ENCODE measurements at regions not wholly inside any gene's neighbourhood (a gene's known extent, or its start where the extent isn't known, plus 50 kb on each side); places are given as distances from the start of the nearest gene placed in this dataset.
"Not testable (repeated sequence)": the region's sequence is repeated elsewhere in the genome, so short reads cannot be mapped to it uniquely, and the experiment has no call there.

DNA sequence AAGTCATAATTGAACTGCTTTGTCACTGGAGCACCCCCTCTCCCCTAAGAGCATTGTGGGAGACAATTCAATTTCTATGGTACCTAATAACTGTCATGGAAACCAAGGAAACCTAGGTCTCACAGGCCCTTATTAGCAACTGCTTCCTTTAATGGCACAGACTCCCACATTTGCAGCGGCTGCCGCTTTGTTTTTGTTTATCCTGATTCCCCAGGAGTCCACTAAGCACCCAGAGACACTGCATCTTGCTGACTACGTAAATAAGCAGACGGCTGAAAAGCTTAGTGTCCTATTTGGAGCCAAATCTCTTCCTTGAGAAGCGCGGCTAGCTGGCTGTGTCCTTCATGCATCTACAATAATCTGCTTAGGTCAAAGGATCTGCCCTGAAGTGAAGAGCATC lies 494.4 kb downstream of the TMA16 start:
- no peak for DNase-seq

DNA sequence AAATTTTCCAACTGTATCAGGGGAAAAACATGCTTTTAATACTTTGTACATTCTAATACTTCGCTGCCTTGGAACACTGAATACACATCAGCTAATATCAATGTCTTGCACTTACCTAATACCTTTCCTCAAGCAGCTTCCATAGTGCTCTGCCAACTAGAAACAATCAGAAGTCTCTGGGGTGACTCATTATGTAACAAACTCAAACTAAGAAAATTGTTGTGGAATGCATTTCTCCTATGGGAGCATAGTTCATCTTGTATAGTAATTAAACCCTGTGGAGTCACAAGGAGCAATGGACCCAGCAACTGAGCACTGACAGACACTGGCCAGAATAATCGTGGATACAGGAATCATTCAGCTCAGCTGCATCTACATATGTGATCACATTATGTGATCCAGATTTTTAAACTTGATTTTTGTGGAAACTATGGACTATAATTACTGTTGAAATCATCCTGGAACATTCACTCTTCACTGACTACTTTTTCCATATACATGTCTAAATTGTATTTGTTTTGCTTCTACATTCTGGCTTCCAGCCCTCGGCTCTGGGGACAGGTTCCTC lies 496.9 kb downstream of the TMA16 start:
- no peak for DNase-seq

DNA sequence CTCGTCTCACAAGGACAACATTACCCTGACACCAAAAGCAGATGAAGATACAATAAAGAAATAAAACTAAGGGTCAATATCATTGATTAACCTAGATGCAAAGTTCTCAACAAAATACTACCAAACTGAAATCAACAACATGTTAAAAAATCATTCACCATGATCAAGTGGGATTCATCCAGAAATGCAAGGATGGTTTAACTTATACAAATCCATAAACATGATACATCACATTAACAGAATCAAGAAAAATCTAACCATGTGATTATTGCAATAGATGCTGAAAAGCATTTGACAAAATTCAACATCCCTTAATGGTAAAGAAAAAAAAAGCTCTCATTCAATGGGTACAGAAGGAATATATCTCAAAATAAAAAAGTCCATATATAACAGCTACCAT lies 514.9 kb downstream of the TMA16 start:
- DNase-seq: no peak

DNA sequence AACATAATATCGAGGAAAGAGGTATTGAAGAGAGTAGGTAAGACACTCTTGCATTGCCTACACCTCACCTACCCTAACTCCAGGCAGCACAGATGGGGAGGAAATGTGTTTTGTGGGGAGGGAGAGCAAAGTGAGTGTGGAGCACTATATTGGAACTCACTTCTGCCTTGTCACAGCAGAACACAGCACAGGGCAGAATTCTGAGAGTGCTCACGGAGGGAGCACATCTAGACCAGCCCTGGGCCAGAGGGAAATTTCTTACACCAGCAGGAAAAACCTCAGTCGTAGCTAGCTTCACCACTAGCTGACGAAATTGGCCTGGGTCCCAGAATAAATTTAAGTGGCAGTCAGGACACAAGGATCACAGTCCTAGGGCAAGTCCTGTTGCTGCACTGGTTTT lies 517.3 kb downstream of the TMA16 start:
- DNase-seq: no peak

DNA sequence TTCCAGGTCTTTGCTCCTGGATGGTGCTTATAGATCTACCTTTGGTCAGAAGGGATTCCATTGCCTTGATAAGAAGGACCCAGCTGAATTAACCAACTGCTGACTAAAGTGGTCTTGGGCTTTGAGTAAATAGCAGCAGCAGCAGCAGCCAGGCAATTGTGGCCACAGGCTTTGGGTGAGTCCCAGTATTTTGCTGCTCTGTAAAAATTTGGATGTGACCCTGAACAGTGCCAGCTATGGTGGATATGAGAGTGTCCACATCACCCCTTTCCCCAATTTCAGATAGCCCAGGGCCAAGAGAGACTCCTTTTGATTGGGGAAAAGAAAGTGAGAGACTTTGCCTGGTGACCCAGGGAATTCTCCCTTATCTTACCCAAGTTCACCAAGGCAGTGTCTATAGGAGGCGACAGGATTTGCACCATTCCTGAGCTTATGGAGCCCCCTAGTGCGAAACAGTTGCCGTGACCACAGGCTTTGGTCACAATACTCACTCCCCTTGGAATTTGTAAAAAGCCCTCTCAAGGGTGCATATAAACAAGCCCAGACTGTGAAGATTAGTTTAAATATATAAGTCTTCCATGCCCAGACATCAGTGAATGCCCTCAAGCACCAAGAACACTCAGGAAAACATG lies 518.0 kb downstream of the TMA16 start:
- DNase-seq: no peak

DNA sequence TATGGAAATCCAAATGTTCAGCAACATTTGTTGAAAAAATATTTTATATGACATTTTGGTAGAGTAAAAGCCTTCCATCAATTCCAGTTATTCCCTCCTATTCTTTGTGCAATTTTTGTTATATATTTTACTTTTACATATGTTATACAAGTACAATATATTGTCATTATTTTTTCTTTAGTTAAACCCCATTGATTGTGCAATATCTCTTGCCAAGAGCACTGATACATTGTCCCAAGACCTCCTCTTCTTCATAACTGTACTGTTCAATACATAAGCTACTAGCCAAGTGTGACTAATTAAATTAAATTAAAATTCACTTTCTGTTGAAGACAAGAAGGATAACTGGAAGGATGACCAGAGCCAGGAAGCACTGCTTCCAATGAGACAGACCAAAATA lies 527.5 kb downstream of the TMA16 start:
- DNase-seq: no peak

DNA sequence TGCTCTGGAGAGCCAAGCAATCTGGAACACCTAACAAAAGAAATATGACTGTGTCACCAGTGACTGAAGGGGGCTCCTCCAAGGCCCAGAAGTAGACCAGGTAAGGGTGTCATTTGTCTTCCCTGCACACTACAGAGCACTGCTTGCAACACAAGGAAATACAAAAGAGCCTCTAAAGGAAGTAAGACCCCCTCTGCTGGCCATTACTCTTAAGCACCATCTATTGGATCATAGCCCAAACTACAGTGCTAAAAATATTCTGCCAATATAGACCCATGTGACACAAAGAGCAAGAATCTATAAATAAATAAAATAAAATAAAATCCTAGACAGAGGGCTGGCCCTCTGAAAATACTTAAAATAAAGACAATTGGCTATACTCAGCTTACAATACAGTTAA lies 528.7 kb downstream of the TMA16 start:
- DNase-seq: no peak

DNA sequence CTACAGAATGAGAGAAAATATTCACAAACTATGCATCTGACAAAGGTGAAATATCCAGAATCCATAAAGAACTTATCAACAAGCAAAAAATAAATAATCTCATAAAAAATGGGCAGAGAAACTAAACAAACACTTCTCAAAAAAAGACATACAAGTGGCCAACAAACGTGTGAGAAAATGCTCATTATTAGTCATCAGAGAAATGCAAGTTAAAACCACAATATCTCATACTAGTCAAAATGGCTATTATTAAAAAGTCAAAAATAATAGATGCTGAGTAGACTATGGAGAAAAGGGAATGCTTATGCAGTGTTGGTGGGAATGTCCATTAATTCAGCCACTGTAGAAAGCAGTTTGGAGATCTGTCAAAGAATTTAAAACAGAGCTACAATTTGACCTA lies 533.3 kb downstream of the TMA16 start:
- DNase-seq: no peak

DNA sequence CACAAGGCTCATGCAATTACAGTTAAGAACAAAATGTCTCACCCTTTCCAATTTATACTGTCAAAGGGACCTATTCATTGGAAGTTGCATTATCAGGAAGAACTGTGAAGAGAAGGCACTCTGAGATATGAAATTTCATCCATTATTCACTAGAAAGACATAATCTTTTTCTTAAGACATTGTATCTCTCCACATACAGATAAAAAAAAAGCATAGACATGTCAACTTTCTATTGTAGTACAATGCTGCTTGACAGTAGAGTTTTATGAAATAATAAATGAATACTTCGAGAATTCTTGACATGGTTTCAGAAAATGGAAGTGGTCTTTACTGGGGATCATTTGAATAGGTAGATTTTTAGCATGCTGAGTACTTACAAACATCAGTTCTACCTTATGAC lies 545.0 kb downstream of the TMA16 start:
- DNase-seq: no peak

DNA sequence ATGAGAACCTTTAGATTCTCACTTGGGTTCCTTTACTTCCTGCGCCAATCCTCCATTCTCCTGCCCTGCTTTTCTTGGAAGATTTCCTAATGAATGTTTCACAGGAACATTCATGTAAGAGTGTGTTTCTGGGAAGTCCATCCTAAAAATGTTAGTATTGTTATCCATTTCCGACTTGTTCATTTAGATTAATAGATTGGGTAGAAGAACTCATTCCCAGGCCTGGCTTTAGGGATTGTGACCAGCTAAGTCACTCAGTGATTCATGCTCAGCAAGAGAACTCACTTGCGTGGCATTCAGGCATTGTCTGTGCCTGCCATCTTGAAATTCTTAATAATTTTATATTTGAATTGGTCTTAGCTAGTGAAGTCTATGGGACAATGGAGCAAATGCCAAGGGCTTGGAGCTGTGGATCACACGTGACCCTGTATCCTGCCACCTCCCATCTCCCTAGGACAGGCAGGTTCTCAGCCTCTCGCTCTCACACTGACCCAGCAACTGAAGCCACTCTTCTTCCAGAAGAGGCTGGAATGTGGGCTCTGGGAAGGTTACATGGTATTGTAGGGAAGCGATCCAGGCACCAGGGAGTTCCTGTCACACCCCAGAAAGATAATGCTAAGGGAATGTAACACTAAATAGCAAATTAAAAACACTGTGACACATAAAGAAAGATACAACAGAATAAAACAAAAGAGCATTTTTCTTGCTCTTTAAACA lies 562.1 kb downstream of the TMA16 start:
- no peak for DNase-seq

DNA sequence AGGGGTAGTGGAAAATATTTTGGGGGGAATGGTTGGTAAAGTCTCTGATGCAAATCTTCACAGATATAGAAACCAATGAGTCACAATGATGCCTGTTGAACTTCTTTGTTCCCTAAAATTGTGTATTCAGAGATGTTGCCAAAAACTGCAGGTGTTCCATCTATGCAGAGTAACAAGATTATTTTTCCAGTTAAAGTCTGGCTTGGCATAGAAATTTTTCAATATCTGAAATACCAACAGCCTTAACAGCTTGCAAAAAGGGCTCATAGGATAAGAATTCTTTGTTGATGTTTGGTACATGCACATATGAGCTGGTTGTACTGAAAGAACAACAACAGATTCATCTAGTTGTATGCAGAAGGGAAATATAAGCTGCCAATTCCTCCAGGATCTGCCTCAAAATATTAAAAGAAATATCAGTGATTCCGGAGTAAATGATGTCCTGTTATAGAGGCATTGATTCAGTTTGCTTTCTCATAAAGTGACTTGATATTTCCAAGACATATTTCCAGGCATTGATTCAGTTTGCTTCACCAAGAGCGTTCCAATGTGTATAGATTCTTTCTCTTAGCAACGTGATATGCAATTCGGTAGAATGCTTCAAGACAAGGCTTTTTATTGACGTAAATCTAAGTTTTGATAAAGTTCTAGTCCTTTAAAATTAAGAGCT lies 564.4 kb downstream of the TMA16 start:
- DNase-seq: no peak

DNA sequence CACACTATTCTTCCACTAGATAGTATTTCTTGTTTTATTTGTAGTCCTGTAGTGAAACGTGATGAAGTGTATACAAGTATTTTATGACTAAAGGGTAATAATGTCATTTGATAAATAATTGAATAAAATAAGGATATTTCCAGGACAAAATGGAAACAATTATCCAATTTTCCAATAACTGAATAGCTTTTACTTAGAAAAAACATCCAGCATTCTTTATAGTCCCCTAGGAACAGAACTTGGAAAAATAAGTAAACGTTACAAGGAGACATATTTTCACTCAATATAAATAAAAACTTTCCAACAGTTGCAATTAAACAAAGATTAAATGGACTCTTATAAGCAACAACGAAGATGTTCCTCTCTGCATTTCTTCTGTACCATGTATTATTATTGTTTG lies 566.0 kb downstream of the TMA16 start:
- no peak for DNase-seq

DNA sequence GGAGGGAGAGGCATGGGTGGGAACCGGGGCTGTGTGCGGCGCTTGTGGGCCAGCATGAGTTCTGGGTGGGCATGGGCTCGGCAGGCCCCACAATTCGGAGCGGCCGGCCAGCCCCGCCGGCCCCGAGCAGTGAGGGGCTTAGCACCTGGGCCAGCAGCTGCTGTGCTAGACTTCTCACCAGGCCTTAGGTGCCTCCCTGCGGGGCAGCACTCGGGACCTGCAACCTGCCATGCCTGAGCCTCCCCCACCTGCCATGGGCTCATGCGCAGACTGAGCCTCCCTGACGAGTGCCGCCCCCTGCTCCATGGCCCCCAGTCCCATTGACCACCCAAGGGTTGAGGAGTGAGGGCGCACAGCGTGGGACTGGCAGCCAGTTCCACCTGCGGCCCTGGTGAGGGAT lies 573.9 kb downstream of the TMA16 start:
- no peak for DNase-seq

DNA sequence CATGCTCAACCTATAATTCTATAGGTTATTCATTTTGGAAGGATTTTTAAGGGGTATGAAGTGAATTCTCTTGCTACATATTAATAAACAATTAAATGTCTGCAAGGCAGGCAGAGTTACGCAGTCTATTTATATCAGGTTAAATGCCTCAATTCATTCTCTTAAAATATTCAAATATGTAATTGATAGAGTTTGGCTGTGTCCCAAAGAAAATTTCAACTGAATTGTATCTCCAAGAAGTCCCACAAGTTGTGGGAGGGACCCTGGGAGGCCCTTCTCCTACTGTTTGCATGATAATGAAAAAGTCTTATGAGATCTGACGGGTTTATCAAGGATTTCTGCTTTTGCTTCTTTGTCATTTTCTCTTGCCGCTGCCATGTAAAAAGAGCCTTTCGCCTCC lies 576.1 kb downstream of the TMA16 start:
- no peak for DNase-seq

DNA sequence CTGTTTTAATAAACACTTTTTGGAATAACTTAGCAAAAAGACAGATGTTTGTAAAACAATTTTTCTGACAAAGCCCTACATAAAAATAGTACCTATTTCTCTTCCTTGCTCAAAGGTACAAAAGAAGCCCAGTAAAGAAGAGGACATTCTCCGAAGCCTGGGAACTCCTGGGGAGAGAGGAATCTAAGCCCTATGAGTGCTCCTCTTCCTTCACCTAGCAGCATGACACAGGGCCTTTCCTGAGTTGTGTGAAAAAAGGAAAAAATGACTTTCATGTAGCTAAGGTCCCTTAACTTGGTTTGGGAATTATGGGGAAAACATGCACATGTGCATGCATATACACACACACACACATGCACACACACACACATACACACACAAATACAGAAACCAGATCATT lies 586.9 kb downstream of the TMA16 start:
- no peak for DNase-seq

DNA sequence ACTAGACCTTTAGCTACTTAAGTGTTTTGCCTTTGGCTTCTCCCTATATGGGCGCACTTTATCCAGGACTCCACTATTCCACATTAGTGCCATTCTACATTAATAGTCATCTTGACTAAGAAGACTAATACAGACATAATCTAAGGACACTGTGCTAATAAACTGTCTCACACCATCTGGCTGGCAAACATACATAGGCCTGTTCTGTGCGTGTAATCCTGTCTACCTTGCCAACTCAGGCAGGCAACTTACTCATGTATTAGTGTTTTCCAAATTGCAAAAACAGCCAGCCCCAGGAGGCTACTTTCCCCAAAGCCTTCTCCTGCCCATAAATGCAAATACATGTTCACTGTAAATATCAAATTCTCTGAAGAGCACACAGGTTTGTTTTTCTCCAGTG lies 587.3 kb downstream of the TMA16 start:
- DNase-seq: no peak

DNA sequence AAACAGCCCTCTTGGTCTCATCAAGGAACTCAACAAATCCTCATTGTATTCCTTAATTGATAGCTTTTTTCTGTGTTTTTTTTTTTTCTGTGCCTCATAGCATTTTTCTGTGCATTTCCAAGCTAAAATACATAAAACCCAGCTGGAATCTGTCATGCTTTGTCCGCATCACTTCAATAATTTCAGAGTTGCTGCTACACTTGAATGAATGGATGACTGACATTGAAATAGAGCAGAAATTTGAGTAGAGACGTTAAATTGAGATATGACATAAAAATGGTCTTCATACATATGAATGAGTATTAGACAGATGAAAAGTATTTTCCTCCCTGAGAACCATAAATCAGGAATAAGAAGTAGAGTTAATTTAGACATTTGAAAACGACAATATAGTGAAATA lies 593.2 kb downstream of the TMA16 start:
- DNase-seq: no peak

DNA sequence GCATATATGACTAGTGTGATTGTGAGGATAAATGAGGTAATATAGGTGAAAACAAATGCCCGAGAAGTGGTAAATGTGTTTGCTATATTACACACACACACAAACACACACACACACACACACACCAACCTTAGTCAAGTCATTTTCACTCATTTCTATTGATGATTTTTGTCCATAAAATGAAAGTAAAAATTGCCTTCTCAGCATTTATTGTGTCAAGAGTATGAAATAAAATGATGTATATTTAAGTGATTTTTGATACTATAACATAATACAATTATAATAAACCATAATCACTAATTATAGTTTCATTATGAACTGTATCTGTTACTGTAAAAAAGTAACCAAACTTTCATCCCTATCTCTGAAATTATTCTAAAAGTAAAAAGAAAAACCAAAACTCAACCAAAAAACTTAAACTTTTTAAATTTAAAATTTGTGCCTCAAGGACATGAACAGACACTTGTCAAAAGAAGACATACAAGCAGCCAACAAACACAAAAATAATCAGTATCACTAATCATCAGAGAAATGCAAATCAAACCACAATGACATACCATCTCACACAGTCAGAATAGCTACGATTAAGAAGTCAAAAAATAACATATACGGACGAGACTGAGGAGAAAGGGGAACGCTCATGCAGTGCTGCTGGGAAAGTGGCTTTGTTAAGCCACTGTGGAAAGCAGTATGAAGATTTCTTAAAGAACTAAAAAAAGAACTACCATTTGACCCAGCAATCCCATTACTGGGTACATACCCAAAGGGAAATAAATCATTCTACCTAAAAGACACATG lies 601.0 kb downstream of the TMA16 start:
- DNase-seq: no peak

DNA sequence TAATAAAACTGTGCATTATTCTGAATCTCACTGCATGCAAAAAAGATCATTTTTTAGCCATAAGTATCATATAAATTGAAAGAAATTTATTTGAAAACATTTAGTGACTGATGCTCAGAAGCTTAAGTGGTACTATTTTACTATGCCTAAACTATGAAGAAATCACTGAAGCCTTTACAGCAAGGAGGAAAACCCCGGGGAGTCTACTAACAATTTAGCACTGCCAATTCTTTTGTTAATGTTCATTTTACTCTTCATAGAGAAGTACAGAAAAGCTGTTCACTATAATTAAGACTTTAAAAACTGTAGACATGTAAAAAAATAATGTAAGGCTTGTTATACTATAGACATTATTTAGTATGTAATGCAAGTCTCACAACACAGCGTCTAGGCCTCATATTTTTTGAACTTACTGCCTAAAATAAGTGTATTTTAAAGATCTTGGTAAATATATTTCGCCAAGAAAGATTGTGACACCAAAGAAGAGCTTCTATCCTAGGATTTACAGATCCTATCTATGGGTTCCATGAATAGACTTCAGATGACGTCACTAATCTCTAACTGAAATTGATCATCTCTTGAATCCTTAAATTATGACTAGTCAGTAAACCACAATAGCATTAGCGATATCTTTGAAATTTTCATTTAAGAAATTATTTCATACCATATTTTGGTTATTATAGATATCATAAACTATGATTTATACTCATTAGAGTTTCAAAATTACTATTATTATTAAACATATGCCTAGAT lies 602.5 kb downstream of the TMA16 start:
- DNase-seq: no peak

DNA sequence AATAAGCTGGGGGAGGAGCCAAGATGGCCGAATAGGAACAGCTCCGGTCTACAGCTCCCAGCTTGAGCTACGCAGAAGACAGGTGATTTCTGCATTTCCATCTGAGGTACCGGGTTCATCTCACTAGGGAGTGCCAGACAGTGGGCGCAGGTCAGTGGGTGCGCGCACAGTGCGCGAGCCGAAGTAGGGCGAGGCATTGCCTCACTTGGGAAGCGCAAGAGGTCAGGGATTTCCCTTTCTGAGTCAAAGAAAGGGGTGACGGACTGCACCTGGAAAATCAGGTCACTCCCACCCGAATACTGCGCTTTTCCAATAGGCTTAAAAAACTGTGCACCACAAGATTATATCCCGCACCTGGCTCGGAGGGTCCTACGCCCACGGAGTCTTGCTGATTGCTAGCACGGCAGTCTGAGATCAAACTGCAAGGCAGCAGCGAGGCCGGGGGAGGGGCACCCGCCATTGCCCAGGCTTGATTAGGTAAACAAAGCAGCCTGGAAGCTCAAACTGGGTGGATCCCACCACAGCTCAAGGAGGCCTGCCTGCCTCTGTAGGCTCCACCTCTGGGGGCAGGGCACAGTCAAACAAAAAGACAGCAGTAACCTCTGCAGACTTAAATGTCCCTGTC lies 606.4 kb downstream of the TMA16 start:
- DNase-seq: not testable (repeated sequence)

DNA sequence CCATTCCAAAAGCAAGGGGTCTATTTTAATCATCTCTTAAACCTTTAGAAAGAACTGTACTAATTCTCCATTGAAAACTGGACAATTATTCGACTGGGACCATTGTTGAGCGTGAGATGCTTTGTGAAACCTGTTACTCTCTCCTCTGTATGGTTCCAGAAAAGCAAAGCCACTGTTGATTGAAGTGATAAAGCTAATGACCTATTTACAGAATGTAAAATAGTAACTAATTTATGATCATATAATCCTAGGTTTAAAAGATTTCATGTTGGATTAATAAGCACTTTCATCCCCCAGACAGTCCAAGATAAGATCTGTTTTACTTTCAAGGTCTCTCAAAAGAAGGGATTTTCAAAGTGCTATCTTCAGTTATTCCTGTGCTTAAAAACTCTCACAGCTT lies 614.5 kb downstream of the TMA16 start:
- DNase-seq: no peak

DNA sequence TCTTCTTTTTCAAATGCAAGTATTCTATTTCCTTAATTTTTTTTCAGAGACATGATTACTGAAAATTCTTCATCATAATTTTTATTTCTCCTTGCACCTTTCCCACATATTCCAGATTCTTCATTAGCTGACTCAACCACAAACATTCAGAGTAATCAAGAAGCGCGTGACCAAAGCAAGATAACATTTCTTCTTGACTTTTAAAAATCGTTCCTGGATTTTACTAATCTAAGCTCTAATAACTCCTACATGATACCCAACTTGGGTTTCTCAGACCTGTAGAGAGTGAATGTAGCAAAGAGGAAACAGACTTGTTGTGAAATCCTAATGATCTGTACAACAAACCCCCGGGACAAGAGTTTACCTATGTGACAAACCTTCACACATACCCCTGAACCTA lies 615.0 kb downstream of the TMA16 start:
- no peak for DNase-seq

All from effector CD4-positive, alpha-beta T cell (primary cell).